Rectal smooth muscle tissue (tissue), 1 donor: ENCODE measurements at regions not wholly inside any gene's neighbourhood (a gene's known extent, or its start where the extent isn't known, plus 50 kb on each side); places are given as distances from the start of the nearest gene placed in this dataset.

Experiments used
- H3K27ac ChIP-seq: one replicate; pipeline ENCODE4 v1.7.0; 2013; ENCODE audit warnings: low read depth, low read length, inconsistent platforms
- H3K27me3 ChIP-seq: one replicate; pipeline ENCODE4 v1.7.0; 2013; ENCODE audit warnings: low read length; ENCODE audit not compliant: control insufficient read depth, insufficient read depth
- H3K36me3 ChIP-seq: one replicate; pipeline ENCODE4 v1.7.0; 2013; ENCODE audit warnings: low read length; ENCODE audit not compliant: control insufficient read depth, insufficient read depth
- H3K4me1 ChIP-seq: one replicate; pipeline ENCODE4 v1.7.0; 2013; ENCODE audit warnings: low read length; ENCODE audit not compliant: control insufficient read depth, insufficient read depth
- H3K4me3 ChIP-seq: one replicate; pipeline ENCODE4 v1.7.0; 2013; ENCODE audit warnings: low read length
- H3K9ac ChIP-seq: one replicate; pipeline ENCODE4 v1.7.0; 2013; ENCODE audit warnings: low read length

DNA sequence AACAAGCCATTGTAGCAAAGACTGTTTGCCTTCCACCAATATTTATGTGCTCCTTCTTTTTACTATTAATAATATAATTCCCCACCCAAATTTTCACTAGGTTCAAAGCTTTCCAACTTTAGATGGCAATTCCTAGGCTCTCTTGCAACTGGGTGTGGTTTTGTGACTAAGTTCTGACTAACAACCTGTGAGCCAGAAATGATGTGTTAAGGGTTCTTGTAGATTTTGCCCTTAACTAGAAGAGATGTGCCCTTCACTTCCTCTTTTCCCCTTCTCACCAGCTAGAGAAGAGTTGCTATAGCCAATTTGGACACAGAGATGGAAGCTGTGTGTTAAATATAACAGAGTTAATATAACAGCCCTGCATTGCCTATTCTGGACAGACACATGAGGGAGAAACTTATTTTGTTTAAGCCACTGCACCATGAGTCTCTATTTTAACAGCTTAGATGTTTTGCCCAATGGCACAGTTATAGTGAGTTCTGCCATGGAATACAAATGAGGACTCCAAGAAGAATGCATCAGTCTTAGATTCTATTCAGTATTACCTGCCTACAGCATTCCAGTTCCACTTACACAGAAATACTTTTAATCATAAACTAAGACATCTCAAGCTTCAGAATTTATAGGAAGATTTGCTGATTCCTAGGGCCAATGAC lies 216.2 kb downstream of the DUSP6 start:
- Histone ChIP-seq H3K9ac (no peak overlapping the region), H3K27ac (no peak overlapping the region), H3K36me3 (no peaks in the 10 kb centered on the region), H3K27me3 (no peaks in the 10 kb centered on the region), H3K4me1 (no peaks in the 10 kb centered on the region), H3K4me3 (no peak overlapping the region)

DNA sequence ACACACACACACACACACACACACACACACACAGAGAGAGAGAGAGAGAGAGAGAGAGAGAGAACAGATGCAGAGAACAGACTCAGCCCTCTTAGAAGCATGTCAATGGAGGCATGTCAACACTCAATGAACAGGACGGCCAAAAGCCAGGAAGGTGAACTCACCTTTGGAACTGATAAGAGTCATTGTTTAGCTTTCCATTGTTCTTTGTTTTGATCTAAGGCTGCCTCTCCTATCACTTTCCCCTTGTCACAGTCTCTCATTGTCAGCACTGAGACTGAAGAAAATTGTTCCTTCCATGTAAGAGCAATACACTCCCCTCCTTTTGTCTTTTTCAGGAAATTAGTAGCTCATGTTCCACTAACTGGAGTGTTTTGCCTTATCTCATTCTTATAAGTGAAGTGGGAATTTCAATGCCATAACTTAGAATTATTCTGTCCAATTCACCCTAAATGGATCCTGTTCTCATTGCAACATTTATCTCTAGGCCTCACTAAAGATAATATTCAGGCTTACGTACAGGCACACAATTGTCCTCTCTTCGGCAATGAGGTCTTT lies 218.0 kb downstream of the DUSP6 start:
- H3K4me3 ChIP-seq: no peak overlapping the region
- H3K27ac ChIP-seq: no peak overlapping the region
- no peaks in the 10 kb centered on the region for H3K27me3 ChIP-seq

GRCh38 chr12:89129167-89129870 lies 223.0 kb downstream of the DUSP6 start:
- Histone ChIP-seq H3K27me3 (no peaks in the 10 kb centered on the region), H3K27ac (no peak overlapping the region), H3K4me1 (no peaks in the 10 kb centered on the region), H3K4me3 (no peak overlapping the region), H3K36me3 (no peaks in the 10 kb centered on the region), H3K9ac (no peak overlapping the region)

More for the DNA sequence above, 218.0 kb downstream of the DUSP6 start:
- H3K36me3 ChIP-seq: no peaks in the 10 kb centered on the region
- no peaks in the 10 kb centered on the region for H3K4me1 ChIP-seq
- H3K9ac ChIP-seq: no peak overlapping the region

DNA sequence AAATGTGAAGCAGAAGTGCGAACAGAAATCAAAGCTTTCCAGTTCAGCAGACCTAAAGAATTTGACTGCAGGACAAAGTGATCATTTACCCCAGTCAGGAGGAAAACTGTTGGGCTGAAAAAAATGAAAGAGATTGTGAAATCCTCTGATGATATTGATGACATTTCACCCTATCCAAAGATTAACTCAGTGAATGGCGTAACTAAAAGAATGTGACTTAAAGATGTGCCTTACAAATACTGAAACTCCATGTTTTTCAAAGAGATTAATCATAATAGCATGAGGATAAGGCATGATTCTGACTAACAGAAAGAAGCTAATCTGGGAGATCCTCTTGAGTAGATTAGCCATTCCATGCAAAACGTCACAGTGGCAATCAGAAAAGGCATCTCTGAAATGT lies 225.6 kb downstream of the DUSP6 start:
- no peaks in the 10 kb centered on the region for H3K27me3 ChIP-seq
- no peak overlapping the region for H3K9ac ChIP-seq
- H3K4me3 ChIP-seq: no peak overlapping the region
- no peak overlapping the region for H3K27ac ChIP-seq
- no peaks in the 10 kb centered on the region for H3K4me1 ChIP-seq
- no peaks in the 10 kb centered on the region for H3K36me3 ChIP-seq

- no peaks in the 10 kb centered on the region for H3K27me3 ChIP-seq
- H3K9ac ChIP-seq: no peak overlapping the region
- no peak overlapping the region for H3K27ac ChIP-seq
- H3K4me3 ChIP-seq: no peak overlapping the region
- no peaks in the 10 kb centered on the region for H3K4me1 ChIP-seq
- no peaks in the 10 kb centered on the region for H3K36me3 ChIP-seq
Observed at GRCh38 chr12:89122852-89123251, 229.4 kb downstream of the DUSP6 start.

- H3K27ac ChIP-seq: no peak overlapping the region
- no peak overlapping the region for H3K9ac ChIP-seq
- no peaks in the 10 kb centered on the region for H3K4me1 ChIP-seq
- H3K36me3 ChIP-seq: no peaks in the 10 kb centered on the region
- no peaks in the 10 kb centered on the region for H3K27me3 ChIP-seq
- H3K4me3 ChIP-seq: no peak overlapping the region
Observed at GRCh38 chr12:89117448-89118034, 234.8 kb downstream of the DUSP6 start.

DNA sequence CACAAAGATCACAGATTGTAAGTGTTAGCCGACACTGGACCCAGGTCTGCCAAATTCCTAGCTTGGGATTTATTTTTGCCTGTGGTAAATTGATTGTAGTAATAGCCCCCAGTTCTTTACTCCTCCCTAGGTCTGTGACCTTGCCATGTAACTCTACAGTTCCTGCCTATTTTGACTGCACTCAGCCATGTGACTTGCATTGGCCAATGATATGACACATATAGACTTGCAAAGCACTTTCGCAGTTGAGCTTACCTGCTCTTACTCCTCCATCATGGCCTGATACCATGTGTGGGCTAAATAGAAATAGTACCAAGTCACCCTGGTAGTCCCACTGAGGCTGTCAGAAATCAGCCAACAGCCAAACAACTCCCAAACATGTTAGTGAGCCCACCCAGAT lies 240.3 kb downstream of the DUSP6 start:
- Histone ChIP-seq H3K4me1 (no peaks in the 10 kb centered on the region), H3K36me3 (no peaks in the 10 kb centered on the region), H3K4me3 (no peak overlapping the region), H3K27me3 (no peaks in the 10 kb centered on the region), H3K9ac (no peak overlapping the region), H3K27ac (no peak overlapping the region)

GRCh38 chr12:89108265-89108664 lies 244.0 kb downstream of the DUSP6 start:
- no peak overlapping the region for H3K4me3 ChIP-seq
- no peaks in the 10 kb centered on the region for H3K27me3 ChIP-seq
- no peak overlapping the region for H3K27ac ChIP-seq
- H3K9ac ChIP-seq: no peak overlapping the region
- H3K36me3 ChIP-seq: no peaks in the 10 kb centered on the region
- no peaks in the 10 kb centered on the region for H3K4me1 ChIP-seq

DNA sequence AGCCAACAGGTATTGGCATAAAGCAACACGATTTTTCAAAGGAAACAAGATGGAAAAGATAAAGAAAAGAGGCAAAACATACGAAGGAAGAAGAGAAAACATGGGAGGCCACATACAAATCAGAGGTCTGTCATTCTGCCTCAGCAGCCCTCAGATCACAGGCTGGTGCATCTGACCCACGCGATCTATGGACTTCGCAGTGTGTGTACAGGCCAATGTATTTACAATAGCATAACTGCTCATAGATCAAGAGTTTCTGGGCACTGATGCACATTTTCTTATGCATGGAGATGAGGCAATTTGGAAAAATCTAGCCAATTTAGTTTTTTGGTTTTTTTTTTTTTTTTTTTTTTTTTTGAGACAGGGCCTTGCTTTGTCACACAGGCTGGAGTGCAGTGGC lies 245.4 kb downstream of the DUSP6 start:
- Histone ChIP-seq H3K4me1 (no peaks in the 10 kb centered on the region), H3K27me3 (no peaks in the 10 kb centered on the region), H3K36me3 (no peaks in the 10 kb centered on the region), H3K4me3 (no peak overlapping the region), H3K27ac (no peak overlapping the region), H3K9ac (no peak overlapping the region)

DNA sequence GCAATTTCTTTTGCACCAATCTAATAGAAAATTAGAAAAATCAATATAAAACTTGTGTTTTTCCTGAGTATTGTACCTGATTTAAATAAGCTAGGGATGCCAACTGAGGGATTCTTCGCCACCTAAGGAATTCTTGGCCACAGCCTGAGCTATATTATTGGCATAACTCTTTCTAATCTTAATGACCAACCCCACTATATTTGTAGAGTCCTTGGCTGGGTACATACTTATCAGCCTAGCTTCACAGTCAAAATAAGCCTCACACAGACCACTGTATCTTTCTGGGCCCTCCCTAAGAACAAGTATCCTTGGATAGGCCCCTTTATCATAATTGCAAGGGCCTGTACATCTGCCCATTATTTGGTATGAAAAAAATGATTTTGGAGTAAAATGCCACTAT lies 247.1 kb downstream of the DUSP6 start:
- Histone ChIP-seq H3K27ac (no peak overlapping the region), H3K36me3 (no peaks in the 10 kb centered on the region)

DNA sequence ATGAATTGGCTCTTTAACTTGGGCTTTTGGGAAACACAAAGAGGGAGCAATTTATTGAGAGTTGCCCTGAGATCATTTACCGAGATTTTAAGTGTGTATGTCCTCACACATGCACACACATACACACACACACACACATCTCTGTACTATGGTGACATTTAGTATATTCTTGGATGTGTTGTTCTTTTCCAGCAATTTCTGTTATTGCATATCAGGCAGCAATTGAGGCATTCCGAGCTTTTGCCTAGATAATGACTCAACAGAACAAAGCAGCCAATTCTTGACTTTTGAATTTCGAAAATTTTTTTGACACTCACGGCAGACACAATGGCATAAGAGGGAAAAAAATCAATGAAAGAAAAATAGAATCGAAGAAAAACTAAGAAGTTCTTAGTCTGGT lies 248.5 kb downstream of the DUSP6 start:
- H3K4me3 ChIP-seq: no peak overlapping the region
- H3K4me1 ChIP-seq: no peaks in the 10 kb centered on the region
- no peak overlapping the region for H3K27ac ChIP-seq
- no peak overlapping the region for H3K9ac ChIP-seq
- H3K27me3 ChIP-seq: no peaks in the 10 kb centered on the region
- H3K36me3 ChIP-seq: no peaks in the 10 kb centered on the region

More for the DNA sequence above, 247.1 kb downstream of the DUSP6 start:
- Histone ChIP-seq H3K27me3 (no peaks in the 10 kb centered on the region), H3K4me1 (no peaks in the 10 kb centered on the region), H3K9ac (no peak overlapping the region), H3K4me3 (no peak overlapping the region)

DNA sequence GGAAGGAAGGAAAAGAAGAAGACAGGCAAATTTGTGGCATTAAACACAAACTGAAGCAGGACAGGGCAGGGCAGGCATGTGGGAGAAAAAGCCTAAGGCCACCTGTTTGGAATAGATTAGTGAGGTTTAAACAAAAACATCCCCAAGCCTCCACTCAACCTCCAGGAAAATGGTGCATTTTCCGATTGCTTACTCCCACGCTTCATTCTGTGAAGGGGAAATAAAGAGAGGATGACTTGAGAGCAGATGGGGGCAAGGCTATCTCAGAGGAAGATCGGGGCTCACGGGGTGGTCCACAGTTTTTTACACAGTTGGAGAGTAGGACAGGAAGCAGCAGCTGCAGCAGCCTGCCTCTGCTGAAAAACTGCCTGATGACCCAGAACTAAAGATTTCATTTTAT lies 250.9 kb downstream of the DUSP6 start:
- Histone ChIP-seq H3K9ac (no peak overlapping the region), H3K4me3 (no peak overlapping the region), H3K36me3 (no peaks in the 10 kb centered on the region), H3K27me3 (no peaks in the 10 kb centered on the region), H3K4me1 (no peaks in the 10 kb centered on the region), H3K27ac (no peak overlapping the region)
